Skeletal muscle satellite cell (primary cell): ENCODE measurements at regions not wholly inside any gene's neighbourhood (a gene's known extent, or its start where the extent isn't known, plus 50 kb on each side); places are given as distances from the start of the nearest gene placed in this dataset.
"Not testable (repeated sequence)": the region's sequence is repeated elsewhere in the genome, so short reads cannot be mapped to it uniquely, and the experiment has no call there.

Experiments used
- H3K27me3 ChIP-seq: 2 replicates; pipeline ENCODE4 v1.7.0; 2013; ENCODE audit warnings: low read length; ENCODE audit not compliant: control insufficient read depth, insufficient read depth
- H3K36me3 ChIP-seq: 2 replicates; pipeline ENCODE4 v1.7.0; 2013; ENCODE audit warnings: mild to moderate bottlenecking, control low read depth, low read length; ENCODE audit not compliant: insufficient read depth
- H3K4me1 ChIP-seq: 2 replicates; pipeline ENCODE4 v1.7.0; 2013; ENCODE audit warnings: low read length; ENCODE audit not compliant: control insufficient read depth, insufficient read depth
- H3K4me2 ChIP-seq: 2 replicates; pipeline ENCODE4 v1.7.0; 2013; ENCODE audit warnings: mild to moderate bottlenecking, low read length
- H3K4me3 ChIP-seq: 2 replicates; pipeline ENCODE4 v1.7.0; 2013; ENCODE audit warnings: low read length
- H3K9ac ChIP-seq: 2 replicates; pipeline ENCODE4 v1.7.0; 2013; ENCODE audit warnings: mild to moderate bottlenecking, low read depth, low read length, moderate library complexity
- H3K9me3 ChIP-seq: replicated peaks from 2 replicates; pipeline ENCODE4 v1.7.0; 2013; ENCODE audit warnings: mild to moderate bottlenecking, control low read depth, low read length

DNA sequence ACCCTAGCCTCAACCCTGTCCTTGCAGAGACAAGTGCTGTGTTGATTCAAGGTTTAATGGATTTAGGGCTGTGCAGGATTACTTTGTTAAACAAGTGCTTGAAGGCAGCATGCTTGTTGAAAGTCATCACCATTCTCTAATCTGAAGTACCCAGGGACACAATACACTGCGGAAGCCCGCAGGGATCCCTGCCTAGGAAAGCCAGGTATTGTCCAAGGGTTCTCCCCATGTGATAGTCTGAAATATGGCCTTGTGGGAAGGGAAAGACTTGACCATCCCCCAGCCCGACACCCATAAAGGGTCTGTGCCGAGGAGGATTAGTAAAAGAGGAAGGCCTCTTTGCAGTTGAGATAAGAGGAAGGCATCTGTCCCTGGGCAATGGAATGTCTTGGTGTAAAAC is 118.9 kb downstream of the ZNF486 start:
- not testable (repeated sequence) for H3K4me1 ChIP-seq, H3K27me3 ChIP-seq, H3K9ac ChIP-seq, H3K9me3 ChIP-seq, H3K36me3 ChIP-seq, H3K4me2 ChIP-seq, H3K4me3 ChIP-seq

DNA sequence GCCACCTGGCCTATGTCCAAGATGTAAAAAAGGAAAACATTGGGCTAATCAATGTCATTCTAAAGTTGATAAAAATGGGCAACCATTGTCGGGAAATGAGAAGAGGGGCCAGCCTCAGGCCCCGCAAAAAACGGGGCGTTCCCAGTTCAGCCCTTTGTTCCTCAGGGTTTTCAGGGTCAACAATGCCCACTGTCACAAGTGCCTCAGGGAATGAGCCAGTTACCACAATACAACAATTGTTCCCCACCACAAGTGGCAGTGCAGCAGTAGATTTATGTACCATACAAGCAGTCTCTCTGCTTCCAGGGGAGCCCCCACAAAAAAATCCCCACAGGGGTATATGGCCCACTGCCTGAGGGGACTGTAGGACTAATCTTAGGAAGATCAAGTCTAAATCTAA is 112.5 kb downstream of the ZNF486 start:
- H3K9me3 ChIP-seq = no peaks in the 10 kb centered on the region

DNA sequence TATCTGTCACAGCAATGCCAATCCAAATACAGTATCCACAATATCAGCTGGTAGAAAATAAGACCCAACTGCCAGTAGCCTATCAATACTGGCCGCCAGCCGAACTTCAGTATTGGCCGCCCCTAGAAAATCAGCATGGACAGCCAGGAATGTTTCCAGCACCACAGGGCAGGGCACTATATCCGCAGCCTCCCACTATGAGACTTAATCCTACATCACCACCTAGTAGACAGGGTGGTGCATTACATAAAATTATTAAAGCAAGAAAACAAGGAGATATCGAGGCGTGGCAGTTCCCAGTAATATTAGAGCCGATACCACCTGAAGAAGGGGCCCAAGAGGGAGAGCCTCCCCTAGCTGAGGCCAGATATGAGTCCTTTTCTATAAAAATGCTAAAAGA is 111.3 kb downstream of the ZNF486 start:
- Histone ChIP-seq H3K9me3 (no peaks in the 10 kb centered on the region), H3K4me2 (no peak overlapping the region), H3K4me3 (no peak overlapping the region), H3K9ac (no peak overlapping the region), H3K4me1 (no peaks in the 10 kb centered on the region), H3K27me3 (no peaks in the 10 kb centered on the region), H3K36me3 (no peaks in the 10 kb centered on the region)

More for the DNA sequence above, 112.5 kb downstream of the ZNF486 start:
- no peaks in the 10 kb centered on the region for H3K36me3 ChIP-seq
- no peak overlapping the region for H3K9ac ChIP-seq
- H3K4me2 ChIP-seq = no peak overlapping the region
- H3K27me3 ChIP-seq = no peaks in the 10 kb centered on the region
- H3K4me1 ChIP-seq = no peaks in the 10 kb centered on the region
- H3K4me3 ChIP-seq = no peak overlapping the region

DNA sequence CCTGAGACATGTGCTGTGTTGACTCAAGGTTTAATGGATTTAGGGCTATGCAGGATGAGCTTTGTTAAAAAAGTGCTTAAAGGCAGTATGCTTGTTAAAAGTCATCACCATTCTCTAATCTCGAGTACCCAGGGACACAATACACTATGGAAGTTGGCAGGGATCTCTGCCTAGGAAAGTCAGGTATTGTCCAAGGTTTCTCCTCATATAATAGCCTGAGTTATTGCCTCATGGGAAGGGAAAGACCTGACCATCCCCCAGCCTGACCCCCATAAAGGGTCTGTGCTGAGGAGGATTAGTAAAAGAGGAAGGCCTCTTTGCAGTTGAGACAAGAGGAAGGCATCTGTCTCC is 109.7 kb downstream of the ZNF486 start:
- not testable (repeated sequence) for H3K4me1 ChIP-seq, H3K27me3 ChIP-seq, H3K4me3 ChIP-seq, H3K36me3 ChIP-seq, H3K4me2 ChIP-seq, H3K9ac ChIP-seq, H3K9me3 ChIP-seq

DNA sequence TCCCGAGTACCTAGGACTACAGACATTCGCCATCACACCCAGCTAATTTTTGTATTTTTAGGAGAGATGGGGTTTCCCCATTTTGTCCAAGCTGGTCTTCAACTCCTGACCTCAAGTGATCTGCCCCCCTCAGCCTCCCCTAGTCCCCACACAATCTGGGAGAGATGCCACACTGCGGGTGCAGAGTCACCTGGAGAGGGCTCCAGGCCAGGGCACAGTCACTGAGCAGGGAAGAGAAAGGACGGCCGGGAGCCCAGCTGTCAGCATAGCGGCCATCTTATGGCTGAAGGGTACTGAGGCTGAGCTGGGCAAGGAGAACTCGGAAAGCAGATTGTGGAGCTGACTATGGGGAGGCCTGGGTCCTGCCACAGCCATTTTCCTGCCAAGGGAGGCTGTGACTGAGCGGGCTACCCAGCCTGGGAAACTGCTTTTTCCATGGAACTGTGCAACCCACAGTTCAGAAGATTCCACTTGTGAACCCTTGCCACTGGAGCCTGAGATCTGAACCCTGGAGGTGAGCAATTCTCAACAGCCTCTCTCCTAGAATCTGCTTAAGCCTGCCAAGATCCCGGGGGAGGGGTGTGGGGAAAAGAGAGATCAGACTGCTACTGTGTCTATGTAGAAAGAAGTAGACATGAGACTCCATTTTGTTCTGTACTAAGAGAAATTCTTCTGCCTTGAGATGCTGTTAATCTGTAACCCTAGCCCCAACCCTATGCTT is 109.2 kb downstream of the ZNF486 start:
- Histone ChIP-seq H3K4me2 (no peak overlapping the region), H3K4me3 (no peak overlapping the region), H3K9me3 (no peaks in the 10 kb centered on the region), H3K36me3 (no peaks in the 10 kb centered on the region), H3K27me3 (no peaks in the 10 kb centered on the region), H3K4me1 (no peaks in the 10 kb centered on the region), H3K9ac (no peak overlapping the region)

DNA sequence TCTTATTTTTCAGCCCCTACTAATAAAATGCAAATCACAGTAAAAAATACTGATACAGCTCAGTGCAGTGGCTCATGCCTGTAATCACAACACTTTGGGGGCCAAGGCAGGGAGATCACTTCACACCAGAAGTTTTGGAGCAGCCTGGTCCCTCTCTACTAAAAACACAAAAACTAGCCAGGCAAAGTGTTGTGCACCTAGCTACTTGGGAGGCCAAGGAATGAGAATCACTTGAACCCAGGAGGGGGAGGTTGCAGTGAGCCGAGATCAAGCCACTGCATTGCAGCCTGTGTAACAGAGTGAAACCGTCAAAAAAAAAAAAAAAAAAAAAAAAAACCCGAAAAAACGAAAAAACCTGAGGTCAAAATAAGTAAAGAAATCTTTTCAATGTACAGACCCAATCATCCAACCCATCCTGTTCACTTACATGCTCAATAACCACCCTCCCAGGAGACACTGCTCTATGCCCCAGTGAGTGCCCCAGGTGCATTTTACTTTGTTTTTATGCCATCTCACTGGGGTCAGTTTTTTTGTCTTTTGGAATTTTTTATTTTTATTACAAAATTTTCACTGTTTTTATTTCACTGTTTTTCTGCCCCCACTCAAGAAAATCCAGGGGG is 107.0 kb downstream of the ZNF486 start:
- Histone ChIP-seq H3K9me3 (no peaks in the 10 kb centered on the region), H3K4me2 (no peak overlapping the region), H3K9ac (no peak overlapping the region), H3K4me1 (no peaks in the 10 kb centered on the region), H3K27me3 (no peaks in the 10 kb centered on the region), H3K4me3 (no peak overlapping the region), H3K36me3 (no peaks in the 10 kb centered on the region)

DNA sequence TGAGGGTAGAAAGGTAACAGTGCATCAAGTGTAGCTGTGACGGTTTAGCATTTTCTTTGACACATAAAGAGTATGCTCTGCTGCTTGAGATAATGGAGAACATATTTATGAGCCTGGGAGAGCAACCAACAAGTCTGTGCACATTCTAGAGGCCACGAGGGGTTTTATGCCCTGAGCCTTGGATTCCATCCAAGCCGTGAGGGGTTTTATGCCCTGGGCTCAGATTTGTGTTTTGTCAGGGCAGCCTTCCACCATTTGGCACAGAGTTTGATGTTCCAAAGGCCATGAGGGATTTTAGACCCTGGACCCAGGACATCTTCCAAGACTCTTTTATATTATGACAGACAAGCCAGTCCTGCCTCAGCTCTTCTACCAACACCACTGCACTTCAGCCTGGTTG is 106.4 kb downstream of the ZNF486 start:
- Histone ChIP-seq H3K36me3 (no peaks in the 10 kb centered on the region), H3K4me3 (no peak overlapping the region), H3K9me3 (no peaks in the 10 kb centered on the region)

DNA sequence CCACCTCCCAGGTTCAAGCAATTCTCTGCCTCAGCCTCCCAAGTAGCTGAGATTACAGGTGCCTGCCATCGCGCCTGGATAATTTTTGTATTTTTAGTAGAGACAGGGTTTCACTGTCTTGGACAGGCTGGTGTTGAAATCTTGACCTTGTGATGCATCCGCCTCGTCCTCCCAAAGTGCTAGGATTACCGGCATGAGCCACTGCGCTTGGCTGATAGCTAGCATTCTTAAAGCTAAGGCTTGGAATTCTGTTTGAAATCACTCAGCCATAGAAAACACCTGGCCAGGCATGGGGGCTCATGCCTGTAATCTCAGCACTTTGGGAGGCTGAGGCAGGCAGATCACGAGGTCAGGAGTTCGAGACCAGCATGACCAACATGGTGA is 105.6 kb downstream of the ZNF486 start:
- not testable (repeated sequence) for H3K9me3 ChIP-seq, H3K4me3 ChIP-seq, H3K4me1 ChIP-seq, H3K27me3 ChIP-seq, H3K36me3 ChIP-seq, H3K4me2 ChIP-seq, H3K9ac ChIP-seq

More for the DNA sequence above, 106.4 kb downstream of the ZNF486 start:
- Histone ChIP-seq H3K9ac (no peak overlapping the region), H3K4me2 (no peak overlapping the region), H3K4me1 (no peaks in the 10 kb centered on the region), H3K27me3 (no peaks in the 10 kb centered on the region)

DNA sequence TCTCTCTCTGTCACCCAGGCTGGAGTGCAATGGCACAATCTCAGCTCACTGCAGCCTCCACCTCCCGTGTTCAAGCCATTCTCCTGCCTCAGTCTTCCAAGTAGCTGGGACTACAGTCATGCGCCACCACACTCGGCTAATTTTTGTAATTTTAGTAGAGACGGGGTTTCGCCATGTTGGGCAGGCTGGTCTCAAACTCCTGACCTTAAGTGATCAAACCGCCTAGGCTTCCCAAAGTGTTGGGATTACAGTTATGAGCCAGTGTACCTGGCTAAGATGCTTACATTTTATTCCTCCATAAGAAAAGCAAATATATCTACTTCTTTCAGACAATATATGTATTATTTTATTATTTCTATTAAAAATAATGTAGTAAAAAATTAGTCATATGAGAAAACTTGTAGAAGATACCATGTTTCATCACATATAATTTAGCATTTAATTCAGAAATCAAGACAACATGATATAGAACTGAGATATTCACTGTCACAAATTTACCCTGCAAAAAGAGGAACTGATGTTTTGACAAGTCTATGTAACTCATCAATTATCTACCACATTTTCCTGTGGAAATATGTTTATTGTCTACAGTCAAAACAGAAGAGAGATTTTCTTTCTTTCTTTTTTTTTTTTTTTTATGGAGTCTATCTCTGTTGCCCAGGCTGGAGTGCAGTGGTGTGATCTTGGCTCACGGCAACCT is 105.1 kb downstream of the ZNF486 start:
- H3K4me1 ChIP-seq, H3K4me3 ChIP-seq, H3K9me3 ChIP-seq, H3K36me3 ChIP-seq, H3K27me3 ChIP-seq, H3K4me2 ChIP-seq, H3K9ac ChIP-seq: not testable (repeated sequence)

DNA sequence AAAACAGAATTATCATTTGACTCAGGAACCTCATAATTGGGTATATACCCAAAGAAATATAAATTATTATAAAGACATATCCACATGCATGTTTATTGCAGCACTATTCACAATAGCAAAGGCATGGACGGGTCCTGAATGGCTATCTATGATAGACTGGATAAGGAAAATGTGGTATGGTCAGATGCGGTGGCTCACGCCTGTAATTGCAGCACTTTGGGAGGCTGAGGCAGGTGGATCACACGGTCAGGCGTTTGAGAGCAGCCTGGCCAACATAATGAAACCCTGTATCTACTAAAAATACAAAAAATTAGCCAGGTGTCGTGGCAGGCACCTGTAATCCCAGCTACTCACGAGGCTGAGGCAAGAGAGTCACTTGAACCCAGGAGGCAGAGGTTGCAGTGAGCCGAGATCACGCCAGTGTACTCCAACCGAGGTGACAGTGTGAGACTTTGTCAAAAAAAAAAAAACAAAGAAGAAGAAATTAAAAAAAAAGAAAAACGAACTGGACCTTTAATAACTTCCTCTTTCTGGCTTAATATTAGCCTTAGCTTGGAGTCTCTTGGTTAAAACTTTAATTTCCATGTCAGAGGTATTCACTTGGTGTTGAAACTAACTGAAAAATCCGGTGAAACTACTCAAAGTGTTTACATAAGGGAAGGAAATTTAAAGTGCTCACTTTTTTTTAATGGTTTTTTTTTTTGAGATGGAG is 104.4 kb downstream of the ZNF486 start:
- Histone ChIP-seq H3K9ac (no peak overlapping the region), H3K9me3 (peaks cover 4% of the 10 kb centered on the region), H3K4me3 (no peak overlapping the region), H3K27me3 (no peaks in the 10 kb centered on the region), H3K36me3 (no peaks in the 10 kb centered on the region), H3K4me2 (no peak overlapping the region), H3K4me1 (no peaks in the 10 kb centered on the region)

DNA sequence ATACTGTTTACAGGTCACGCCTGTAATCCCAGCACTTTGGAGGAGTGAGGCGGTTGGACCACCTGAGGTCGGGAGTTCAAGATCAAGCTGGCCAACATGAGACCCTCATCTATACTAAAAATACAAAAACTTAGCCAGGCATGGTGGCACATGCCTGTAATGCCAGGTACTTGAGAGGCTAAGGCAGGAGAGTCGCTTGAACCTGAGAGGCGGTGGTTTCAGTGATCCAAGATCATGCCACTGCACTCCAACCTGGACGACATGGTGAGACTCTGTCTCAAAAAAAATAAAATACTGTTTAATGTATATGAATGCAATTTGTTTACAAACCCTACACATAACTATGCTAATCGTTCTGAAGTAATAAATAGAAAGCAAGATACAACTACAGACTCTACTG is 102.4 kb downstream of the ZNF486 start:
- no peak overlapping the region for H3K4me3 ChIP-seq
- H3K36me3 ChIP-seq = no peaks in the 10 kb centered on the region
- no peak overlapping the region for H3K4me2 ChIP-seq
- no peaks in the 10 kb centered on the region for H3K4me1 ChIP-seq
- H3K9ac ChIP-seq = no peak overlapping the region
- no peaks in the 10 kb centered on the region for H3K27me3 ChIP-seq
- H3K9me3 ChIP-seq = peaks cover 4% of the 10 kb centered on the region
